ENCODE measurements at regions not wholly inside any gene's neighbourhood (a gene's known extent, or its start where the extent isn't known, plus 50 kb on each side); places are given as distances from the start of the nearest gene placed in this dataset.

GRCh38 chr12:68529869-68530268 lies 80.8 kb upstream of the RAP1B start:
- Mint-ChIP-seq H3K27ac (ENCODE audit: unreplicated experiment) (peak overlapping the region; percentile 74), H3K36me3 (ENCODE audit: low read depth) (no peaks in the 10 kb centered on the region), H3K4me3 (ENCODE audit: unreplicated experiment) (no peak overlapping the region), H3K4me1 (ENCODE audit: low read depth) (peaks cover 45% of the 10 kb centered on the region), H3K27me3 (ENCODE audit: low read depth) (no peaks in the 10 kb centered on the region), H3K9me3 (ENCODE audit: low read depth) (peaks cover 4% of the 10 kb centered on the region)
- DNase-seq (ENCODE audit: low spot score): no peak
- no peak for TF ChIP-seq CTCF (IDR thresholded peaks at IDR 0.05)

DNA sequence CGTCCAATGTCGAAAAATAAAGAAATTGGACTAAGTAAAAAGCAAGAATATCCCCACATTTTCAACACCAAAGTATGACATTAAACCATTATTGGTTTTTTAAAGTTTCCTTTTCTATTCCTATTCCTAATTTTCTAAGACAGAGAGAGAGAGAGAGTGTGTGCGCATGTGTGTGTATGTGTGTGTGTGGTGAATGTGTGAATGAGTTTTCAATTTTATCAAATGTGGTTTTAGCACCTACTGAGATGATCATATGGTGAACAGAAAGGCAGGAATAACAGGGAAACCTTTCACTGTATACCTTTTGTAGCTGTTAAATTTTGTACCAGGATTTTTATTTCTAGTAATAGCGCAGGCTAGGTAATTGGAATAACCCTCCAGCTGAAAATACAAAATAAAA lies 80.4 kb upstream of the RAP1B start:
- no peak for TF ChIP-seq CTCF (IDR thresholded peaks at IDR 0.05)
- DNase-seq (ENCODE audit: low spot score): no peak
- Mint-ChIP-seq H3K27ac (ENCODE audit: unreplicated experiment) (peak overlapping the region; percentile 79), H3K36me3 (ENCODE audit: low read depth) (no peaks in the 10 kb centered on the region), H3K4me1 (ENCODE audit: low read depth) (peaks cover 45% of the 10 kb centered on the region), H3K9me3 (ENCODE audit: low read depth) (peaks cover 4% of the 10 kb centered on the region), H3K4me3 (ENCODE audit: unreplicated experiment) (no peak overlapping the region), H3K27me3 (ENCODE audit: low read depth) (no peaks in the 10 kb centered on the region)

DNA sequence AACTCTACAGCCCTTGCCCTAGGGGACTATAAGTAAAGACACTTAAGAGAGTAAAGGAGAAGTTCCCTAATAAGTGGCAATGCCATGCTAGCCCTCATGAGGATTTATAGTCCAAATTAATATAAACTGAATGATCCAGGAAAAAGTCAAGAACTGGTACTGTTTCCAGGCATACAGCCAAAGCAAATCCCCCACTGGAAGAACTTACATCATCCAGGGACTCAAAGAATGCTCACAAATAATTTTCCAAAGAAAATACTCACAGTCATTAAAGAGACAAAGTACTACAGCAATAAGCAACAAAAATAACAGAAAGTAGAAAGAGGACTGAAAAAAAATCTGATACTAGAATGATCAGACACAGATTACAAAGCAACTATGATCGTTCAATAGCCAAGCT lies 79.7 kb upstream of the RAP1B start:
- H3K36me3 Mint-ChIP-seq (ENCODE audit: low read depth): no peaks in the 10 kb centered on the region
- no peak overlapping the region for H3K4me3 Mint-ChIP-seq (ENCODE audit: unreplicated experiment)
- peaks cover 4% of the 10 kb centered on the region for H3K9me3 Mint-ChIP-seq (ENCODE audit: low read depth)
- peaks cover 45% of the 10 kb centered on the region for H3K4me1 Mint-ChIP-seq (ENCODE audit: low read depth)
- no peak for TF ChIP-seq CTCF (IDR thresholded peaks at IDR 0.05)
- peak overlapping the region; percentile 79 for H3K27ac Mint-ChIP-seq (ENCODE audit: unreplicated experiment)
- H3K27me3 Mint-ChIP-seq (ENCODE audit: low read depth): no peaks in the 10 kb centered on the region
- no peak for DNase-seq (ENCODE audit: low spot score)

DNA sequence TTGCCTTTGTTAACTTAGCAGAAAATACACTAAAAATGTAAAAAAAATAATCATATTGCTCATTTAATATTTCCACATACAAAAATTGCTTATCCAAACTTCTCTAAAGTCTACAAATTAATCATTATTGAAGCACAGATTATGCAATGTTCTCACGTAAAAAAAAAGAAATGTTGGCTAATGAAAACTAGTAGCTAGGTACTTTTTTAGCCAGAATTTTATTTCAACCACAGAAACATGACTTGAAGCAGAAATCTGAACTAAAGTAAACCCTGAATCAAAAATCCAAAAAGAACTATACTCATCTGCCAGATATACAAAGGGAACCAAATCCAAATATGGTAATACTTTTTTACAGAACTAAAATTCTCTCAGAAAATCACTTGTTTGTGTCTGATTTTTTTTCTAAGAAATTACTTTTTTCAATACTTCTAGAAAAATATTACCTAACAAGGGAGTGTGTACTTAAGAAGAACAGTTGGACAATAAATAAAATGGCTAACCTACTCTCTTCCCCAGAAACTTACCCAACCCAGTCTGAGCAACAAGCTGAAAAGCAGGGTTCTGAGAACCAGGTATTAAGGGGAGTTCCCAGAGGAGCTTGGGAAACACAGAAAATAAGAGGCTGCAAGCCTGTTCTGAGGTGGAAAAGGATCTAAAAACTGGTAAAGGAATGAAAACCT lies 78.4 kb upstream of the RAP1B start:
- H3K27ac Mint-ChIP-seq (ENCODE audit: unreplicated experiment): peak overlapping the region; percentile 73
- H3K9me3 Mint-ChIP-seq (ENCODE audit: low read depth): peaks cover 2% of the 10 kb centered on the region
- no peaks in the 10 kb centered on the region for H3K36me3 Mint-ChIP-seq (ENCODE audit: low read depth)
- no peak overlapping the region for H3K4me3 Mint-ChIP-seq (ENCODE audit: unreplicated experiment)
- TF ChIP-seq CTCF (IDR thresholded peaks at IDR 0.05): no peak
- peaks cover 51% of the 10 kb centered on the region for H3K4me1 Mint-ChIP-seq (ENCODE audit: low read depth)
- H3K27me3 Mint-ChIP-seq (ENCODE audit: low read depth): no peaks in the 10 kb centered on the region
- DNase-seq (ENCODE audit: low spot score): no peak

DNA sequence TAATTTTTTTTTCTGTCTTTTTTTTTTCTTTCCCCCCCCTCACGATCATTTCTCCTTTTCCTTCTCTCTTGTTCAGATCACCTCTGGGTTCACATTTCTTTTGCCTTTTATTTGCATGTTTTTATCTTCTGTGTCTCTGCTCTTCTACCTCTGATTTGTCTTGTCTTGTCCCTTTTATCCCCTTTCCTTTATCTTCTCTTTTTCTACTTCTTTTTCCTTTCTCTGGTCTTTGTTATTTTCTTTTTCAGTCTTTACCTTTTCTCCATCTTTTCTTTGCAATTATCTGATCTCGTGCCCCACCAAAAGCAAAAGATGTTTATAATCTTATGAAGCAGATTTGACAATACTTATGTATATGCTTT lies 77.8 kb upstream of the RAP1B start:
- TF ChIP-seq CTCF (IDR thresholded peaks at IDR 0.05): no peak
- Mint-ChIP-seq H3K36me3 (ENCODE audit: low read depth) (no peaks in the 10 kb centered on the region), H3K4me1 (ENCODE audit: low read depth) (peaks cover 52% of the 10 kb centered on the region), H3K9me3 (ENCODE audit: low read depth) (no peaks in the 10 kb centered on the region), H3K27ac (ENCODE audit: unreplicated experiment) (peak overlapping the region; percentile 73), H3K4me3 (ENCODE audit: unreplicated experiment) (no peak overlapping the region), H3K27me3 (ENCODE audit: low read depth) (no peaks in the 10 kb centered on the region)
- DNase-seq (ENCODE audit: low spot score): no peak

All from chondrocyte (in vitro differentiated cells).